ENCODE measurements at regions not wholly inside any gene's neighbourhood (a gene's known extent, or its start where the extent isn't known, plus 50 kb on each side); places are given as distances from the start of the nearest gene placed in this dataset.

- no peak for TF ChIP-seq CTCF (IDR thresholded peaks at IDR 0.05)
- TF ChIP-seq POLR2A (IDR thresholded peaks at IDR 0.05) = no peak
Observed at GRCh38 chr12:34291426-34291901, 269.2 kb downstream of the ALG10 start.
